DMS 273 (cell line): ENCODE measurements at regions not wholly inside any gene's neighbourhood (a gene's known extent, or its start where the extent isn't known, plus 50 kb on each side); places are given as distances from the start of the nearest gene placed in this dataset.

Source experiments
- DNase-seq: peaks from one replicate; lab custom pipeline; 2025; ENCODE audit not compliant: unreplicated experiment; lab: John Stamatoyannopoulos, UW

GRCh38 chr1:39085174-39085573 lies 59.0 kb downstream of the NDUFS5 start:
- DNase-seq: no peak

- no peak for DNase-seq
Observed at GRCh38 chr1:39086386-39086785, 60.2 kb downstream of the NDUFS5 start.

DNA sequence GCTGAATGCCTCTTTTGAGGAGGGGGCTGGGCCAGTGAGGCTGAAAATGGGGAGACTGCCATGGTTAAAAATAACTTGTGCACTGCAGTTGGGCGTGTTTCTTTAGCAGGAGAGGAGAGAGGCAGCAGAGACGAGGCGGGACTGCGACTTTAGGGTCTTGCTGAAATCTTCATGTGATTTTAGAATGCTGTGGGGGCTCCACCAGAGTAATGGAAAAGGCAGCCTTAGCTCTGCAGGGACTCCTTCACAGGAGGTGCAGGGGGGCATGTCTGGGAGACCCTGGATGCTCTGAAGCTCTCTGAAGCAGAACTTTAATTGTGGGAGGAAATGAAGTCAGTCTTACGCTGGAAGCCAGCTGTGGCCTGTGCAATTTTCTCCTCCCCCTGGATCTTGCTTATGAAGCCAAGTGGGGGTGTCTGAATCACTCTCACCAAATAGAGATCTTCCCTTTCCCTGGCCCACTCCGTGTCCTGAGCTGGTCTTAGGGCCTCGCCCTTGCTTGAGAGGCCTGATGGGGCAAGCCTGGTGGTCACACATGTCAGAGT lies 60.8 kb downstream of the NDUFS5 start:
- no peak for DNase-seq

- DNase-seq: no peak
Observed at GRCh38 chr1:39087435-39087834, 61.3 kb downstream of the NDUFS5 start.

DNA sequence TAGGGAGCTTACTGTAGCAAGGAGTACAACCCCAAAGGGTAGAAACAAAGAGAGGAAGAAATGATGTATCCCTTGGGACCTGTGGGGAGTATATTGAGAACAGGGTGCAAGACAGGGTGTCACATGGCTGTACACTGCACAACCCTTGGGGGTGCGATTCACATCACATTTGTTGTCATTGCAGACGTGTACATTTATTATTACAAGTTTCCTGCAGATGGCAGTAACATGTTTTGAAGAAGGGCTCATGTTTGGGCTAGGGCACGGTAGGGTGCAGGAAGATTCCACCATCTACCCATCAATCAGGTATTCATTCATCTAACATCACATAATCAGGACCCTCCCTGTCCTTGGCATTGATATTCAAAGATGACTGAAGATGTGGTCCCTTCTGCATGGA lies 62.5 kb downstream of the NDUFS5 start:
- no peak for DNase-seq

- DNase-seq: peak; percentile 91
Observed at GRCh38 chr1:39089931-39090521, 63.9 kb downstream of the NDUFS5 start.

DNA sequence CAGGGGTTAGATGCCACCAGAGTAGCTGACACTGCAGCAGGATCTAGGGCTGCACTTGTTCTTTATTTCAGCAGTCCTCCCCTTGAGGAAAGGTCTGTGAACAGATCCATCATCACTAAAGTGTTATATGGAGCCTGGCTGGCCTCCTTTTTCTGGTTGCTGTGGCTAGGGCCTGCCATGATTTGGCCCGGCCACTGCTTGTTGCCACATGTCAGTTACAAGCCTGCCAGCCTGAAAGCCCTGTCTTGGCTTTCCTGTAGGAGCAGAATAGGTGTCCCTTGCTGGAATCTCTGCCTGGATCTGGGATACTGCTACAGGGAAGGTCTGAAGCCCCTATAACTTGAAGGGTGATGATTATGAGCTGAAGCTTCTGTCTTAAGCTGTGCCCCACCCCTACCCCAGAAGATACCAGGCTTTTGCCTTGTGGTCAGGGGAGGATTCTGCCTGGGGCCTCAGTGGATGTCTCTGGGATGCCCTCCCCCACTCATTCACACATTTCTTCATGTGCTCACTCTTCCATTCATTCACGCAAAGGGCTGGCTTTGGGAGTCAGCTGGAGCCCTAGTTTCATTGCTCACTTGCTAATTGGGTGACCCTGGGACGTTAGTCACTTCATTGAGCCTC lies 64.7 kb downstream of the NDUFS5 start:
- DNase-seq: no peak

GRCh38 chr1:39091845-39092645 lies 65.9 kb downstream of the NDUFS5 start:
- peak; percentile 100 for DNase-seq

- DNase-seq: no peak
Observed at GRCh38 chr1:39094685-39095084, 68.5 kb downstream of the NDUFS5 start.

- DNase-seq: peak; percentile 100
Observed at GRCh38 chr1:39098546-39099250, 72.5 kb downstream of the NDUFS5 start.

DNA sequence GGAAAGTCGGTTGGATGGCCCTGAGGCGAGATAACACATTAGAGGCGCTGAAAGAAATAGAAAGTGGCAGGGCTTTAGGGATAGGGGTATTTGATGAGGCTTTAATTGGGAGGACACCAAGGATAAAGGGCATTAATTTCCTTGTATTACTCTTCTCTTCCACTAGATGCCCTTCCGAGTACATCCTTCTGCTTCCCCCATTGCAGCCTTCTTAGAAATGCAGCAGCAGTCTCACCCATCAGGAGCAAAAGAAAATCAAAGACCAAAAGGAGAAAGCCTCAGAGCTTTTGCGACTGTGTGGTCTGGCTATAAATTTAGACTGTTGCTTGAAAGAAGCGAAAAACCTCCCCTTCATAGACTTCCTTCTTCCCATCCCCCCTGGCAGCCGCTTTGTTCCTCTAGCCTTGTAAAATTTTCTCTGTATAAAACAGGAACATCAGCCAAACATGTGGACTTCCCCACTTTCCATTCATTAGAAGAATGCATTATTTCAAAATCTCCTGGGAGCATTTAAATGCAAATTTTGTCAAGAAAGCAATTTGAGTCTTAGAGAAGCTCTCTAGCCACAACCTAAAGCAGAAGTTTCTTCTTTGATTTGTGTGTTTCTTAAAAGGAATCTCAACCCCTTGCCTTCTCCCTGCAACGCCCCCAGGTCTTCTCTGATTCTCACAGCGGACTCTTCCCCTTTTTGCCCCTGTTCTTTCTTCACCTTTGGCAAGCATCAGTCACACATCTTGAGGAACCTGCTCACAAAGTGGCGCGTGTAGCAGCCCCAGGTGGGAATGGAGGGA lies 76.6 kb downstream of the NDUFS5 start:
- peak; percentile 100 for DNase-seq

DNA sequence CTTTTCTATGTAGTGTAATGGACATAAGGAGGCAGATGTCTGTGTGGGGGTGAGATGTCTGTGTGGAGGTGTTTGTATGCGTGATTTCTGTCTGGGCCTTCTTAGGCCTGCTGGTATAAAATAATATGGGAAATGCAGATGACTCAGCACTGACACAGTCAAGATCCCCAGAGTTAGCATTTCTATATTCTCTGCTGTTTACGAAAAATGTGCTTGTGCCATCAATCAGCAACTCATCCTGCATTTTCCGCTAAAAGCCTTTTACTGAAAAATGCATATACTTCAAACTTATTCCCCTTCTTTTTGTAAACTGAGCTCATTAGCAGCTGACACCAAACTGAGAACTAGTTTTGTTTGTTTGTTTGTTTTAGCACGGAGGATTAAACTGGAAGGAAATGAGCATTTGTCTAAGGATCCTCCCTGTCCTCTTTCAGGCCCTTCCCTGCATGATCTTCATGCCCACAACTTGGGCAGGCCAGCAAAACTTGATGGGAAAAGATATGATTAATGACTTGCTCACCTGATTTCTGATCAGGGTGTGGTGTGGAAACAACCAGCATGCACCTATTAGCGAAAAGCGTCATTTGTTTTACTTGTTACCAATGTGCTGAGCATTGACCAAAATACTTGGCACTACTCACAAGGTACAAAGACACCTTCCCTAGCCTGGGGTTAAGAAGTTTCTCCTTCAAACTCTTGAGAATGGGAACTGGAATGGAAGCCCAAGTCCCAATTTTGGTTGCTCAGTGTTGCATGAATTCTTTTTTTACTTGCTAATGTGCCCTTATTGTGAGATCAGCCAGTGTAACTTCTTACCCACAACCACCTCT lies 77.4 kb downstream of the NDUFS5 start:
- peak; percentile 100 for DNase-seq

DNA sequence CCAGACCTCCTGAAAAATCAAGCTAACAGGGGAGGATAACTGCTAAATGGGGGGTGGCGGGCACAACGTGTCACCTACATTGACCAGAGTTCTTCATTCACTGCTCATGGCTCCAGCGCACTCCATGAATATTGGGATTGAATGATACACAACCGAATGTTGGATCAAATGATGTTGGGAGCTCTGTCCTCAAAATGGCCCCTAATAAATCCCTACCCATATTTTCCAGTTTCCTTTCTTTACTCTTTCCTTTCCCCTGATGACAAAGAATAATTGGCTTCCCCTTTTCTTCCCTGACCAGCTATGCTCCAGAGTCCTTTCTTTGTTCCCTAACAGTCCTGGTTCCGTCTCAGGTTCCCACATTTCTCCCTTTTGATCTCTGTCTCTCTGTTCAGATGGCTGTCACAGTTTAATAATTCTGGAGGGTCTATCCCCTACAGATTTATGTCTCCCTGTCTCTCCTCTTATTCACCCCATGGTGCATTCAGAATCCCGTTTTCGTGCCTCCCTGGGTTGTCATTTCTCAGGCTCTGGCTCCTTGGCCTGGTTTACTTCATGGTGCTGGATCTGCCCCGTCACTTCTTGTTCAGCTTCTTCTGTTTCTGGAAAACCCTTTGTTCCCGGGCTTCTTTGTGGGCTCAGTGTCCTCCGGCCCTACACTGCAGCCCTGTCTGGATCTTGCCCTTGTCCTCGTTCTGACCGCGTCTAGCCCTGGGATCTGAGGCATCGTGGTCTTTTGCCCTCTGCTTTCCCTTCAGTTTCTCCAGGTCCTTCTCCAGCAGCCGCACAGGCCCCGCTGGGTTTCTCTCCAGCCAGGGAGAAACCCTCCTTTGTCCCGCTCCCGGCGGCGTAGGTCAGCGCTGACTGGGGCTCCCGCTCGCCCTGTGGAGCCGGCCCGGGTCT lies 78.3 kb downstream of the NDUFS5 start:
- DNase-seq: peak; percentile 99

DNA sequence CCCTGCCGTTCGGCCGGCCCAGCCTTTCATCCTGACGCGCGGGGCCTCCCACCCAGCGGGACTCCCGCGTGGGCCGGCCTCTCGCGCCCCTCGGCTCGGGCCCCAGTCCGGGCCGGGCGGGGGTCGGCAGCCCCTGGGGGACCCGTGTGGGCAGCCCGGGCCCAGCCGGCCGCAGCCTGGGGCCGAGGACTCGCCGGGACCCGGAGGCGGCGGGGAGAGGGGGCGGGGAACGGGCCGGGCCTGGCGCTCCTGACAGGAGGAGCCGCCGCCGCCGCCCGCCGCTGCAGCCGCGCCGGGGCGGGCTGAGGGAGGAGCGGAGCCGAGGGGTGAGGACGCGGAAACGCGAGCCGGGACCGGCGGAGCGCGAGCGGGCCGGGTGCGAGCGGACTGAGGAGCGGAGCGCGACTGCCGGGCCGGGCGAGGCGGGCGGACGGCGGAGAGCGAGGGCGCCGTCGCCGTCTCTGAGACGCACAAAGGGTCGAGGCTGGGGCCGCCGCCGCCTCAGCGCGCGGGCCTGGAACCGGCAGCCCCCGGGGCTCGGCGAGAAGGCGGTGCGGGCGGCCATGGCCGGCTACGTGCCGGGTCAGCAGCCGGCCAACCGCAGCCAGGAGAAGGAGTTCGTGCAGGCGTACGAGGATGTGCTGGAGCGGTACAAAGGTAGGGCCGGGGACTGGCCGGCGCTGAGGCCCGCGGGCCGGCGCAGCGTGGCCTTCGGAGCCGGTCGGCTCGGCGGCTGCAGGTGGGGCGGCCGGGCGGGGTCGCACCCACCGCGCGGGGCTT lies 79.1 kb downstream of the NDUFS5 start:
- DNase-seq: peak; percentile 100

GRCh38 chr1:39105841-39106765 lies 80.0 kb downstream of the NDUFS5 start:
- DNase-seq: peak; percentile 100

DNA sequence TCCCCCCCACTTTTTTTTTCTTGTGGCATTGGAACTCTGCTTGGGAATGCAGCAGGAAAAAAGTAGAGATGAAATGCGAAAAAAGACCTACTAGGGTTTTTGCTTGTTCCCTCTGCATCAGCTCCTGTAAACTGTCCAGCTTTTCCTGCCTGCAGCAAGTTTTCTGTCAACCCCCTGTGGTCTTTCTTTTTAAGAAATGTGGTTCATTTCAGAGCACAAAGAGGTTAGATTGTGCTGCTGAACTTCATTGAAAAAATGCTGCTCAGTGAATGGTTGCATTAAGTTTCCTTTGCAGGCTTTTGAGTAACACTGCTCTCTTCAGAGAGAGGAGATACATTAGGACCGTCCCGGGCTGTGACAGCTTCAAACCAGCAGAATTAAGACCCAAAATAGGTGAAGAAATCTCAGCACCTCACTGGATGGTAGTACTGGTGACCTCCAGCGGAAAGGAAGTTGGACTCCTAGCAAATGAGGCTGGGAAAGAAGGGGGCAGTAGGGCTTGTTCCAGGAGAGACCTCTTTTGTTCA lies 80.7 kb downstream of the NDUFS5 start:
- peak; percentile 97 for DNase-seq
